Right lobe of liver (tissue), 6 donors: ENCODE measurements at regions not wholly inside any gene's neighbourhood (a gene's known extent, or its start where the extent isn't known, plus 50 kb on each side); places are given as distances from the start of the nearest gene placed in this dataset.

Experiments used
- ATAC-seq, 4 donors: fragments of 200-7000 bp; cut with Tn5 transposase; one replicate each; pipeline ENCODE4 v1.9.1; 2020; ENCODE audit warnings: mild to moderate bottlenecking in 4 of 4, moderate library complexity in 4 of 4
- DNase-seq, 3 donors: peaks; one replicate each; pipeline ENCODE4 v3.0.0-alpha.2; 2020
- H3K27ac ChIP-seq, 3 donors: fragments of 200-600 bp; one replicate each; pipeline ENCODE4 v1.8.0; 2022
- H3K27me3 ChIP-seq, 2 donors: fragments of 200-600 bp; one replicate each; pipeline ENCODE4 v1.8.0; 2022
- H3K36me3 ChIP-seq, 4 donors: fragments of 200-600 bp; sonication (generic) in 1 of 4; one replicate each; pipeline versions ENCODE4 v1.5.1 to v1.8.0; 2017 to 2022; ENCODE audit warnings: control low read depth in 1 of 4
- H3K4me1 ChIP-seq, 4 donors: fragments of 200-600 bp; sonication (generic) in 1 of 4; one replicate each; pipeline versions ENCODE4 v1.5.1 to v1.8.0; 2017 to 2022; ENCODE audit warnings: control low read depth in 1 of 4
- H3K4me3 ChIP-seq, 3 donors: fragments of 200-600 bp; one replicate each; pipeline ENCODE4 v1.8.0; 2022
- H3K9me3 ChIP-seq, 4 donors: fragments of 200-600 bp; sonication (generic) in 1 of 4; one replicate each; pipeline versions ENCODE4 v1.5.1 to v1.8.0; 2017 to 2022; ENCODE audit warnings: control low read depth in 1 of 4
- POLR2A ChIP-seq: fragments of 450-650 bp; IDR thresholded peaks from one replicate; pipeline ENCODE4 v1.6.1; 2017; ENCODE audit warnings: antibody characterized with exemption, mild to moderate bottlenecking
- WGBS: methylation state at CpG from one replicate; pipeline ENCODE4 v1.1.6; 2018; ENCODE audit warnings: low coverage, low lambda C conversion rate; ENCODE audit not compliant: insufficient coverage; ENCODE audit errors: missing lambda C conversion rate; 5-methylcytosine and 5-hydroxymethylcytosine counted together
- intact Hi-C, 2 donors: fragments of 100-400 bp; cut with DNase I; formaldehyde crosslinking; loops; one replicate each; pipeline versions ENCODE4 v1.11.2 to v1.14.1; 2022
- TF ChIP-seq, protein P1 (sequence below), 4 donors: fragments of 200-600 bp in 3 of 4; fragments of 450-650 bp in 1 of 4; IDR thresholded peaks; one replicate each; pipeline versions ENCODE4 v1.5.1 to v1.8.0; 2016 to 2022; ENCODE audit warnings: antibody characterized with exemption in 4 of 4, mild to moderate bottlenecking in 2 of 4
- donor health status: DM: no; HTN: yes; CAD: no.
- donor health status: DM: no; HTN: no; CAD: no.
- donor health status: DM: no; HTN: no; CAD: no.
- donor health status: DM: no; HTN: yes; CAD: no.
- donor health status: DM: no; HTN: yes; CAD: no.

GRCh38 chr10:44238212-44238611 lies 146.7 kb downstream of the CXCL12 start:
- DNase-seq, result no peak
- Histone ChIP-seq H3K27me3 (no peaks in the 10 kb centered on the region), H3K36me3 (no peaks in the 10 kb centered on the region), H3K4me1 (peaks cover 0 to 21% (median 5%) of the 10 kb centered on the region in 4 donors), H3K27ac (peak overlapping the region in 1 of 3 donors; percentile 3), H3K9me3 (no peaks in the 10 kb centered on the region), H3K4me3 (no peak overlapping the region)
- TF ChIP-seq POLR2A, result no peak
- TF ChIP-seq, protein P1, sequence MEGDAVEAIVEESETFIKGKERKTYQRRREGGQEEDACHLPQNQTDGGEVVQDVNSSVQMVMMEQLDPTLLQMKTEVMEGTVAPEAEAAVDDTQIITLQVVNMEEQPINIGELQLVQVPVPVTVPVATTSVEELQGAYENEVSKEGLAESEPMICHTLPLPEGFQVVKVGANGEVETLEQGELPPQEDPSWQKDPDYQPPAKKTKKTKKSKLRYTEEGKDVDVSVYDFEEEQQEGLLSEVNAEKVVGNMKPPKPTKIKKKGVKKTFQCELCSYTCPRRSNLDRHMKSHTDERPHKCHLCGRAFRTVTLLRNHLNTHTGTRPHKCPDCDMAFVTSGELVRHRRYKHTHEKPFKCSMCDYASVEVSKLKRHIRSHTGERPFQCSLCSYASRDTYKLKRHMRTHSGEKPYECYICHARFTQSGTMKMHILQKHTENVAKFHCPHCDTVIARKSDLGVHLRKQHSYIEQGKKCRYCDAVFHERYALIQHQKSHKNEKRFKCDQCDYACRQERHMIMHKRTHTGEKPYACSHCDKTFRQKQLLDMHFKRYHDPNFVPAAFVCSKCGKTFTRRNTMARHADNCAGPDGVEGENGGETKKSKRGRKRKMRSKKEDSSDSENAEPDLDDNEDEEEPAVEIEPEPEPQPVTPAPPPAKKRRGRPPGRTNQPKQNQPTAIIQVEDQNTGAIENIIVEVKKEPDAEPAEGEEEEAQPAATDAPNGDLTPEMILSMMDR (IDR thresholded peaks at IDR 0.05), result no peak
- 75% methylated on average over 1 of the region's 3 CpGs for WGBS
- intact Hi-C loops, result no loop called here
- no peak for ATAC-seq

GRCh38 chr10:44237364-44238049 lies 147.4 kb downstream of the CXCL12 start:
- no peak overlapping the region for H3K4me3 ChIP-seq
- DNase-seq (peak in 1 of 3 donors; percentile 54), ATAC-seq (peak in 2 of 4 donors; percentile 9 to 23)
- H3K27me3 ChIP-seq, result no peaks in the 10 kb centered on the region
- TF ChIP-seq, protein P1 (IDR thresholded peaks at IDR 0.05), result no peak
- no peak for TF ChIP-seq POLR2A
- WGBS, result no CpG with 5 or more reads among the region's 1 CpG
- H3K27ac ChIP-seq, result peak overlapping the region; percentile 22 to 72 (median 40)
- H3K4me1 ChIP-seq, result peaks cover 0 to 21% (median 5%) of the 10 kb centered on the region in 4 donors
- no peaks in the 10 kb centered on the region for H3K9me3 ChIP-seq
- H3K36me3 ChIP-seq, result no peaks in the 10 kb centered on the region
- intact Hi-C loops, result no loop called here

GRCh38 chr10:44235363-44235762 lies 149.5 kb downstream of the CXCL12 start:
- Histone ChIP-seq H3K9me3 (no peaks in the 10 kb centered on the region), H3K27me3 (no peaks in the 10 kb centered on the region), H3K27ac (peak overlapping the region in 1 of 3 donors; percentile 72), H3K4me3 (no peak overlapping the region), H3K4me1 (peaks cover 0 to 21% (median 5%) of the 10 kb centered on the region in 4 donors), H3K36me3 (no peaks in the 10 kb centered on the region)
- WGBS, result 73% methylated on average over 3 of the region's 5 CpGs
- DNase-seq, result no peak
- intact Hi-C loops, result no loop called here
- no peak for TF ChIP-seq POLR2A
- TF ChIP-seq, protein P1 (IDR thresholded peaks at IDR 0.05), result no peak
- ATAC-seq, result no peak

DNA sequence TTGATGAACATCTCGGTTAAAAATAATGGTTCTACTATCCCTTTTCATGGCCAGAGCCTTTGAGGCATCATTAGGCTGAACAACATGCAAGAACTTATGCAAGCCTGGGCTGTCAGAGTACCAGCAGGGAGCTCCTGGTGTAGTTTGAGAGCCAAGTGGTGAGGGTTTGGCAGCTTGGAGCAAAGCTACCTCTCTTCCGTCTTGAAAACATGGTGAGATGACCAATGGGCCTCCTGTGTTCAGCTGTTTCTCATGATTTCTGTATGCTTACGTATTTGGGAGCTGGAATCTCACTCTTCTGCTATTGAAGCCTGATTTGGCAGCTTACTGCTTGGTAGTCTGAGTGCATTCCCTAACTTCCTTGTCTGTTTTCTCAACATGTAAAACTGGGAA lies 150.4 kb downstream of the CXCL12 start:
- DNase-seq, result no peak
- WGBS, result 65% methylated on average over 2 of the region's 3 CpGs
- peaks cover 0 to 21% (median 5%) of the 10 kb centered on the region in 4 donors for H3K4me1 ChIP-seq

More for the DNA sequence above, 150.4 kb downstream of the CXCL12 start:
- Histone ChIP-seq H3K27me3 (no peaks in the 10 kb centered on the region), H3K4me3 (no peak overlapping the region), H3K9me3 (no peaks in the 10 kb centered on the region), H3K27ac (no peak overlapping the region), H3K36me3 (no peaks in the 10 kb centered on the region)
- ATAC-seq, result no peak
- intact Hi-C loops, result no loop called here
- TF ChIP-seq, protein P1 (IDR thresholded peaks at IDR 0.05), result no peak
- TF ChIP-seq POLR2A, result no peak
